Mammary epithelial cell (primary cell): ENCODE measurements at regions not wholly inside any gene's neighbourhood (a gene's known extent, or its start where the extent isn't known, plus 50 kb on each side); places are given as distances from the start of the nearest gene placed in this dataset.

Source experiments
- EZH2 ChIP-seq: IDR thresholded peaks from 2 replicates; pipeline ENCODE4 v1.6.1; 2012; ENCODE audit warnings: low read length, inconsistent platforms, borderline replicate concordance
- TF ChIP-seq, protein P1 (sequence below), 2 donors: IDR thresholded peaks in 1 of 2; conservative IDR thresholded peaks in 1 of 2; 2 replicates each; pipeline ENCODE4 v1.5.1; 2011 to 2012; ENCODE audit warnings: inconsistent platforms in 2 of 2, low read length in 2 of 2, mild to moderate bottlenecking in 2 of 2, control low read depth in 1 of 2, low read depth in 1 of 2; ENCODE audit not compliant: insufficient read depth in 1 of 2; ENCODE audit errors: extremely low read depth in 1 of 2

GRCh38 chr5:29905626-29906353 lies 1287.7 kb upstream of the CDH6 start:
- TF ChIP-seq, protein P1, sequence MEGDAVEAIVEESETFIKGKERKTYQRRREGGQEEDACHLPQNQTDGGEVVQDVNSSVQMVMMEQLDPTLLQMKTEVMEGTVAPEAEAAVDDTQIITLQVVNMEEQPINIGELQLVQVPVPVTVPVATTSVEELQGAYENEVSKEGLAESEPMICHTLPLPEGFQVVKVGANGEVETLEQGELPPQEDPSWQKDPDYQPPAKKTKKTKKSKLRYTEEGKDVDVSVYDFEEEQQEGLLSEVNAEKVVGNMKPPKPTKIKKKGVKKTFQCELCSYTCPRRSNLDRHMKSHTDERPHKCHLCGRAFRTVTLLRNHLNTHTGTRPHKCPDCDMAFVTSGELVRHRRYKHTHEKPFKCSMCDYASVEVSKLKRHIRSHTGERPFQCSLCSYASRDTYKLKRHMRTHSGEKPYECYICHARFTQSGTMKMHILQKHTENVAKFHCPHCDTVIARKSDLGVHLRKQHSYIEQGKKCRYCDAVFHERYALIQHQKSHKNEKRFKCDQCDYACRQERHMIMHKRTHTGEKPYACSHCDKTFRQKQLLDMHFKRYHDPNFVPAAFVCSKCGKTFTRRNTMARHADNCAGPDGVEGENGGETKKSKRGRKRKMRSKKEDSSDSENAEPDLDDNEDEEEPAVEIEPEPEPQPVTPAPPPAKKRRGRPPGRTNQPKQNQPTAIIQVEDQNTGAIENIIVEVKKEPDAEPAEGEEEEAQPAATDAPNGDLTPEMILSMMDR (conservative IDR thresholded peaks at IDR 0.05 in 1 of 2, IDR thresholded peaks at IDR 0.05 in 1 of 2; ENCODE audit: extremely low read depth in 1 of 2, insufficient read depth in 1 of 2, low read depth in 1 of 2, low read length in 2 of 2), result no peak
- TF ChIP-seq EZH2, result no peak
